Activated CD4-positive, alpha-beta memory T cell treated with anti-CD3 and anti-CD28 coated beads for 36 hours (primary cell): ENCODE measurements at regions not wholly inside any gene's neighbourhood (a gene's known extent, or its start where the extent isn't known, plus 50 kb on each side); places are given as distances from the start of the nearest gene placed in this dataset.

ENCODE experiments used
- CTCF ChIA-PET: fragments of 350-600 bp; sonication (Branson Sonifier 250); formaldehyde crosslinking; loops from one replicate; lab custom pipeline; 2021; ENCODE audit warnings: antibody characterized with exemption, inconsistent platforms; lab: Charles Lee
- POLR2A ChIA-PET: fragments of 350-600 bp; sonication (Branson Sonifier 250); formaldehyde crosslinking; loops from one replicate; lab custom pipeline; 2021; ENCODE audit warnings: antibody characterized with exemption; lab: Charles Lee
- DNase-seq: peaks from one replicate; pipeline ENCODE4 v3.0.0-alpha.2; 2020
- H3K27ac Mint-ChIP-seq: one replicate; pipeline ENCODE4 v1.8.0; 2021; ENCODE audit warnings: mixed read lengths
- H3K27me3 Mint-ChIP-seq: one replicate; pipeline ENCODE4 v1.8.0; 2021; ENCODE audit warnings: mixed read lengths
- H3K36me3 Mint-ChIP-seq: one replicate; pipeline ENCODE4 v1.8.0; 2021; ENCODE audit warnings: mixed read lengths
- H3K4me1 Mint-ChIP-seq: one replicate; pipeline ENCODE4 v1.8.0; 2021; ENCODE audit warnings: low read depth, mixed read lengths
- H3K4me3 Mint-ChIP-seq: one replicate; pipeline ENCODE4 v1.8.0; 2021; ENCODE audit warnings: mild to moderate bottlenecking, mixed read lengths
- H3K9me3 Mint-ChIP-seq: one replicate; pipeline ENCODE4 v1.8.0; 2021; ENCODE audit warnings: mixed read lengths
- intact Hi-C: fragments of 100-400 bp; cut with micrococcal nuclease; formaldehyde crosslinking; loops from one replicate; pipeline ENCODE4 v1.15.1; 2023

GRCh38 chr4:19780871-19781270 is 470.8 kb upstream of the SLIT2 start:
- ChIA-PET POLR2A (no interaction called here), CTCF (no interaction called here)
- no peaks in the 10 kb centered on the region for H3K36me3 Mint-ChIP-seq
- intact Hi-C loops, result no loop called here
- peaks cover 28% of the 10 kb centered on the region for H3K9me3 Mint-ChIP-seq
- DNase-seq, result no peak
- no peaks in the 10 kb centered on the region for H3K4me1 Mint-ChIP-seq
- no peaks in the 10 kb centered on the region for H3K27me3 Mint-ChIP-seq
- no peak overlapping the region for H3K4me3 Mint-ChIP-seq
- no peak overlapping the region for H3K27ac Mint-ChIP-seq

- H3K27me3 Mint-ChIP-seq, result no peaks in the 10 kb centered on the region
- no peak overlapping the region for H3K27ac Mint-ChIP-seq
- peaks cover 8% of the 10 kb centered on the region for H3K9me3 Mint-ChIP-seq
- H3K4me3 Mint-ChIP-seq, result no peak overlapping the region
- POLR2A ChIA-PET, result no interaction called here
- CTCF ChIA-PET, result no interaction called here
- DNase-seq, result no peak
- no peaks in the 10 kb centered on the region for H3K4me1 Mint-ChIP-seq
- intact Hi-C loops, result no loop called here
- H3K36me3 Mint-ChIP-seq, result no peaks in the 10 kb centered on the region
These were observed 474.8 kb upstream of the SLIT2 start for GRCh38 chr4:19776929-19777328.

- Mint-ChIP-seq H3K9me3 (peaks cover 9% of the 10 kb centered on the region), H3K4me1 (no peaks in the 10 kb centered on the region), H3K27me3 (no peaks in the 10 kb centered on the region), H3K36me3 (no peaks in the 10 kb centered on the region), H3K4me3 (no peak overlapping the region), H3K27ac (no peak overlapping the region)
- ChIA-PET POLR2A (no interaction called here), CTCF (no interaction called here)
- intact Hi-C loops, result no loop called here
- DNase-seq, result no peak
These were observed 475.7 kb upstream of the SLIT2 start for GRCh38 chr4:19776021-19776459.

GRCh38 chr4:19774690-19775256 is 476.9 kb upstream of the SLIT2 start:
- no peak for DNase-seq
- Mint-ChIP-seq H3K27ac (no peak overlapping the region), H3K9me3 (peaks cover 13% of the 10 kb centered on the region), H3K4me1 (no peaks in the 10 kb centered on the region), H3K4me3 (no peak overlapping the region), H3K27me3 (no peaks in the 10 kb centered on the region), H3K36me3 (no peaks in the 10 kb centered on the region)
- intact Hi-C loops, result no loop called here
- ChIA-PET POLR2A (no interaction called here), CTCF (no interaction called here)

- Mint-ChIP-seq H3K27ac (no peak overlapping the region), H3K9me3 (peaks cover 13% of the 10 kb centered on the region), H3K36me3 (no peaks in the 10 kb centered on the region), H3K4me1 (no peaks in the 10 kb centered on the region), H3K4me3 (no peak overlapping the region), H3K27me3 (no peaks in the 10 kb centered on the region)
- ChIA-PET CTCF (no interaction called here), POLR2A (no interaction called here)
- no peak for DNase-seq
- intact Hi-C loops, result no loop called here
These were observed 479.1 kb upstream of the SLIT2 start for GRCh38 chr4:19772581-19772980.

- H3K27ac Mint-ChIP-seq, result no peak overlapping the region
- no peak overlapping the region for H3K4me3 Mint-ChIP-seq
- H3K4me1 Mint-ChIP-seq, result no peaks in the 10 kb centered on the region
- no peaks in the 10 kb centered on the region for H3K36me3 Mint-ChIP-seq
- CTCF ChIA-PET, result no interaction called here
- DNase-seq, result no peak
- intact Hi-C loops, result no loop called here
- no peaks in the 10 kb centered on the region for H3K27me3 Mint-ChIP-seq
- H3K9me3 Mint-ChIP-seq, result peaks cover 13% of the 10 kb centered on the region
- POLR2A ChIA-PET, result no interaction called here
These were observed 495.0 kb upstream of the SLIT2 start for GRCh38 chr4:19756661-19757060.

- ChIA-PET CTCF (no interaction called here), POLR2A (no interaction called here)
- intact Hi-C loops, result no loop called here
- H3K4me1 Mint-ChIP-seq, result no peaks in the 10 kb centered on the region
- H3K36me3 Mint-ChIP-seq, result no peaks in the 10 kb centered on the region
- no peak for DNase-seq
- H3K27ac Mint-ChIP-seq, result no peak overlapping the region
- H3K27me3 Mint-ChIP-seq, result no peaks in the 10 kb centered on the region
- no peak overlapping the region for H3K4me3 Mint-ChIP-seq
- H3K9me3 Mint-ChIP-seq, result peaks cover 15% of the 10 kb centered on the region
These were observed 499.1 kb upstream of the SLIT2 start for GRCh38 chr4:19752599-19752998.

GRCh38 chr4:19748519-19749479 is 502.9 kb upstream of the SLIT2 start:
- H3K36me3 Mint-ChIP-seq, result no peaks in the 10 kb centered on the region
- H3K4me1 Mint-ChIP-seq, result no peaks in the 10 kb centered on the region
- intact Hi-C loops, result no loop called here
- no peak overlapping the region for H3K27ac Mint-ChIP-seq
- no peaks in the 10 kb centered on the region for H3K27me3 Mint-ChIP-seq
- no peak overlapping the region for H3K4me3 Mint-ChIP-seq
- ChIA-PET CTCF (no interaction called here), POLR2A (no interaction called here)
- no peak for DNase-seq
- peaks cover 10% of the 10 kb centered on the region for H3K9me3 Mint-ChIP-seq

DNA sequence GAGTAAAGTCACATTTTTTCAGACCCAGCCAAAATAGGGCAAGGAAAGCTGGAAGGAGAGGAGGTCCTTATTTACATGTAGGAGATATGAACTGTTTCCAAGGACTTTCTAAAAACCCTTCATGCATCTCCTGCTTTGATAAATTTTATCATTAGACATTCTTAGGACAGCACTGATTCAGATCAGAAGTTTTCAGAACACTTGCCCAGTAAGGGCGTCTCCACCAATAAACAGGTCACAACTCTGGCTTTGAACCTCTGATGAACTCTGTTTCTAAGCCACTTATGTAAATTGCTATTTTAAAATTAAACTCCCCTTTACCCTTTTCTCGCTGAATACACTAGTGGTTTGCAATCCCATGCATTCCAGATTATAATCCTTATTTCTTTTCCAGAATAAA is 505.3 kb upstream of the SLIT2 start:
- no peaks in the 10 kb centered on the region for H3K4me1 Mint-ChIP-seq
- DNase-seq, result no peak
- CTCF ChIA-PET, result no interaction called here
- intact Hi-C loops, result no loop called here
- peaks cover 8% of the 10 kb centered on the region for H3K9me3 Mint-ChIP-seq
- H3K27me3 Mint-ChIP-seq, result no peaks in the 10 kb centered on the region
- POLR2A ChIA-PET, result no interaction called here
- no peaks in the 10 kb centered on the region for H3K36me3 Mint-ChIP-seq
- no peak overlapping the region for H3K27ac Mint-ChIP-seq
- H3K4me3 Mint-ChIP-seq, result no peak overlapping the region

- H3K4me1 Mint-ChIP-seq, result no peaks in the 10 kb centered on the region
- POLR2A ChIA-PET, result no interaction called here
- no peak for DNase-seq
- no peak overlapping the region for H3K27ac Mint-ChIP-seq
- no peak overlapping the region for H3K4me3 Mint-ChIP-seq
- peaks cover 6% of the 10 kb centered on the region for H3K9me3 Mint-ChIP-seq
- intact Hi-C loops, result no loop called here
- H3K27me3 Mint-ChIP-seq, result no peaks in the 10 kb centered on the region
- CTCF ChIA-PET, result no interaction called here
- H3K36me3 Mint-ChIP-seq, result no peaks in the 10 kb centered on the region
These were observed 508.5 kb upstream of the SLIT2 start for GRCh38 chr4:19743115-19743638.

- H3K4me3 Mint-ChIP-seq, result no peak overlapping the region
- CTCF ChIA-PET, result no interaction called here
- no peaks in the 10 kb centered on the region for H3K36me3 Mint-ChIP-seq
- DNase-seq, result no peak
- no peaks in the 10 kb centered on the region for H3K4me1 Mint-ChIP-seq
- H3K27ac Mint-ChIP-seq, result no peak overlapping the region
- peaks cover 9% of the 10 kb centered on the region for H3K9me3 Mint-ChIP-seq
- intact Hi-C loops, result no loop called here
- POLR2A ChIA-PET, result no interaction called here
- H3K27me3 Mint-ChIP-seq, result no peaks in the 10 kb centered on the region
These were observed 512.5 kb upstream of the SLIT2 start for GRCh38 chr4:19739101-19739651.

DNA sequence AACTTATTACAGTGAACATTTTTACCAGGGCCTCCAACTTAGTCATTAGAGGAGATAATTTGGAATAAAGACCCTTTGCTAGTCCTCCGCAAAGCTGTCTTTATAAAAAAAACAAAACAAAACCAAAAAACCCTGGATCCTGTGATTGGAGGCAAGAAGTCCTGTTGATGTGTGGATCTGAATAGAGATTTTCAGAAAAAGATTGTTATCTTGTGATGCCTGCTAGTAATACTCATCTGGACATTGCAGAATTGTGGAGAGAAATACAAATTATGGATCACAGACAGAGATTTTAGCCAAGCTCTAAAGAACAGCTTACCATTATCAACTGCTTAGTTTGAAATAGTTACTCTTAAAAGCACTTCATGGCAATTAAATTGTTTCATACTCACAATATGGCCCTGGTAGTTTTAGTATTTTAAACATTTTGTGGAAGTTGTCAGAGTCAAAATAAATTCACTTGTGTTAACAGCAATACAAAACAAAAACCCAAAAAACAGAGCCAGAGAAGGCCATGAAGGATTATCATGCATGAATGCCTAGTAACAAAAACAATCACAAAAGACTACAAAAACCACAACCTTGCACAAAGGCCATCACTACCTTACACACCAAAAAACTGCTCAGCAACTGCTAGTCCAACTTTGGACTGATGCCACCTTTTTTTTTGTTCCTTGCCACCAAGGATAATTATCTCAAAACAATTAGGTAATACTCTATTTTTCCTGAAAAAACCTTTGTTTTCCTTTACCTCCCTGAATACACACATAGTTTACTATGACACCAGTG is 514.5 kb upstream of the SLIT2 start:
- Mint-ChIP-seq H3K27ac (no peak overlapping the region), H3K36me3 (no peaks in the 10 kb centered on the region), H3K27me3 (no peaks in the 10 kb centered on the region), H3K9me3 (peaks cover 13% of the 10 kb centered on the region), H3K4me3 (no peak overlapping the region), H3K4me1 (no peaks in the 10 kb centered on the region)
- intact Hi-C loops, result no loop called here
- DNase-seq, result no peak
- ChIA-PET POLR2A (no interaction called here), CTCF (no interaction called here)
